A673 (cell line): ENCODE measurements at regions not wholly inside any gene's neighbourhood (a gene's known extent, or its start where the extent isn't known, plus 50 kb on each side); places are given as distances from the start of the nearest gene placed in this dataset.
A peak's percentile ranks its signal among the peaks of the same experiment; 100 is the strongest.

Experiments
- BruUV-seq: library from RNA; stranded (reverse); fragments of 400-500 nt; replicated peaks from 2 replicates; lab custom pipeline; 2021; lab: Mats Ljungman, UMichigan
- CTCF ChIA-PET: fragments of 300-600 bp; sonication (Branson Sonifier 250); formaldehyde crosslinking; loops from one replicate; lab custom pipeline; 2022; ENCODE audit warnings: antibody characterized with exemption; lab: Charles Lee
- POLR2A ChIA-PET: fragments of 300-600 bp; sonication (Branson Sonifier 250); formaldehyde crosslinking; loops from one replicate; lab custom pipeline; 2022; ENCODE audit warnings: antibody characterized with exemption; ENCODE audit not compliant: low non-redundant PET; lab: Charles Lee
- DNase-seq: peaks from one replicate; pipeline ENCODE4 v3.0.0-alpha.2; 2015; ENCODE audit warnings: low spot score
- H3K27ac ChIP-seq: fragments of 200-600 bp; sonication (generic); 2 replicates; pipeline ENCODE4 v1.5.1; 2016; ENCODE audit warnings: mixed run types, low read depth, mild to moderate bottlenecking, mixed read lengths, antibody characterized with exemption, low read length; ENCODE audit not compliant: poor library complexity, severe bottlenecking
- H3K27me3 ChIP-seq: fragments of 200-600 bp; sonication (generic); replicated peaks from 2 replicates; pipeline ENCODE4 v1.6.1; 2017; ENCODE audit warnings: mixed run types, low read depth, mild to moderate bottlenecking, mixed read lengths, antibody characterized with exemption, low read length; ENCODE audit not compliant: insufficient read depth, poor library complexity
- H3K36me3 ChIP-seq: fragments of 200-600 bp; sonication (generic); 2 replicates; pipeline ENCODE4 v1.6.1; 2016; ENCODE audit warnings: mixed run types, mild to moderate bottlenecking, mixed read lengths, antibody characterized with exemption, low read length; ENCODE audit not compliant: insufficient read depth, poor library complexity, severe bottlenecking
- H3K4me1 ChIP-seq: fragments of 200-600 bp; sonication (generic); 2 replicates; pipeline ENCODE4 v1.6.1; 2017; ENCODE audit warnings: mixed run types, mild to moderate bottlenecking, mixed read lengths, antibody characterized with exemption, low read length; ENCODE audit not compliant: insufficient read depth, poor library complexity, severe bottlenecking
- H3K4me3 ChIP-seq: fragments of 200-600 bp; sonication (generic); 2 replicates; pipeline ENCODE4 v1.5.1; 2016; ENCODE audit warnings: low read depth, mixed run types, mild to moderate bottlenecking, mixed read lengths, low read length; ENCODE audit not compliant: poor library complexity, severe bottlenecking
- H3K9me3 ChIP-seq: fragments of 200-600 bp; sonication (generic); 2 replicates; pipeline ENCODE4 v1.6.1; 2016; ENCODE audit warnings: mixed run types, low read depth, mild to moderate bottlenecking, mixed read lengths, antibody characterized with exemption, low read length; ENCODE audit not compliant: poor library complexity, severe bottlenecking
- CTCF ChIP-seq: fragments of 300-800, 200-600 bp; sonication (generic); conservative IDR thresholded peaks from 2 replicates; pipeline ENCODE4 v1.5.1; 2017; ENCODE audit warnings: low read depth, mild to moderate bottlenecking, antibody characterized with exemption, low read length, moderate library complexity, mixed read lengths
- EZH2 ChIP-seq: fragments of 200-600 bp; sonication (generic); IDR thresholded peaks from 2 replicates; pipeline ENCODE4 v1.6.1; 2017; ENCODE audit warnings: borderline replicate concordance, low read depth, mild to moderate bottlenecking, mixed read lengths, antibody characterized with exemption, low read length; ENCODE audit not compliant: poor library complexity, severe bottlenecking
- intact Hi-C: fragments of 100-400 bp; cut with micrococcal nuclease; formaldehyde crosslinking; loops from one replicate; pipeline ENCODE4 v1.10.0; 2022; ENCODE audit not compliant: unreplicated experiment

- H3K4me1 ChIP-seq: no peaks in the 10 kb centered on the region
- CTCF ChIA-PET: no interaction called here
- H3K9me3 ChIP-seq: no peaks in the 10 kb centered on the region
- intact Hi-C loops: no loop called here
- no peak overlapping the region for H3K27ac ChIP-seq
- BruUV-seq: no TSS peak
- POLR2A ChIA-PET: no interaction called here
- no peaks in the 10 kb centered on the region for H3K36me3 ChIP-seq
- no peak for DNase-seq
- no peak overlapping the region for H3K4me3 ChIP-seq
- TF ChIP-seq EZH2 (no peak), CTCF (no peak)
- no peaks in the 10 kb centered on the region for H3K27me3 ChIP-seq
Measured at GRCh38 chr12:126668961-126669360, 1598.0 kb upstream of the TMEM132C start.

GRCh38 chr12:126676434-126676833, 1590.5 kb upstream of the TMEM132C start:
- no peaks in the 10 kb centered on the region for H3K36me3 ChIP-seq
- H3K4me3 ChIP-seq: no peak overlapping the region
- TF ChIP-seq CTCF: no peak
- TF ChIP-seq EZH2: no peak
- H3K9me3 ChIP-seq: no peaks in the 10 kb centered on the region
- DNase-seq: no peak
- H3K27me3 ChIP-seq: peaks cover 8% of the 10 kb centered on the region
- intact Hi-C loops: no loop called here
- no peak overlapping the region for H3K27ac ChIP-seq
- no TSS peak for BruUV-seq
- no peaks in the 10 kb centered on the region for H3K4me1 ChIP-seq
- CTCF ChIA-PET: no interaction called here
- POLR2A ChIA-PET: no interaction called here

GRCh38 chr12:126681676-126682075, 1585.3 kb upstream of the TMEM132C start:
- TF ChIP-seq EZH2 (no peak), CTCF (no peak)
- CTCF ChIA-PET: no interaction called here
- Histone ChIP-seq H3K27ac (no peak overlapping the region), H3K27me3 (no peaks in the 10 kb centered on the region), H3K36me3 (no peaks in the 10 kb centered on the region), H3K9me3 (no peaks in the 10 kb centered on the region), H3K4me3 (no peak overlapping the region), H3K4me1 (no peaks in the 10 kb centered on the region)
- peak; percentile 46 for DNase-seq
- POLR2A ChIA-PET: no interaction called here
- no TSS peak for BruUV-seq
- intact Hi-C loops: no loop called here
